ENCODE measurements at regions not wholly inside any gene's neighbourhood (a gene's known extent, or its start where the extent isn't known, plus 50 kb on each side); places are given as distances from the start of the nearest gene placed in this dataset.

- DNase-seq (ENCODE audit: low spot score): no peak
Measured at GRCh38 chr2:82320296-82320695, 2015.7 kb upstream of the LRRTM1 start.

DNA sequence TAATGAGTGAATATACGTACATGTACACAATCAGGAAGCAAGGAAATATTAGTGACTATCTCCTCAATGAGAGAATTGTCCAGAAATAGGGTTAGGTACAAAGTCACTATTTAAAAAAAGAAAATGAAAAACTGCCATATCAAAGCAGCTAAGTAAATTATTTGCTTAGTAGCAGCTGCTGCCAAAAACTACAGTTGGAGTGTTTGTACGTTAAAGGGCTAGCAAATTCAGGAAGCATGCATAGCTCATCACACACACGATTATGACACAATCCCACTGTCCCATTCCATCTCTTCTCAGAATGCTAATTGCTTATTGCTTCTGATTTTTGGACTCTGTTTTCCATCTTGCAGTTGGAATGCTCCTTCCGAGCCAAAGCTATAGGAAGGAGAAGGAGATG, 2012.5 kb upstream of the LRRTM1 start:
- no peak for DNase-seq (ENCODE audit: low spot score)

GRCh38 chr2:82316586-82316985, 2012.0 kb upstream of the LRRTM1 start:
- no peak for DNase-seq (ENCODE audit: low spot score)

DNA sequence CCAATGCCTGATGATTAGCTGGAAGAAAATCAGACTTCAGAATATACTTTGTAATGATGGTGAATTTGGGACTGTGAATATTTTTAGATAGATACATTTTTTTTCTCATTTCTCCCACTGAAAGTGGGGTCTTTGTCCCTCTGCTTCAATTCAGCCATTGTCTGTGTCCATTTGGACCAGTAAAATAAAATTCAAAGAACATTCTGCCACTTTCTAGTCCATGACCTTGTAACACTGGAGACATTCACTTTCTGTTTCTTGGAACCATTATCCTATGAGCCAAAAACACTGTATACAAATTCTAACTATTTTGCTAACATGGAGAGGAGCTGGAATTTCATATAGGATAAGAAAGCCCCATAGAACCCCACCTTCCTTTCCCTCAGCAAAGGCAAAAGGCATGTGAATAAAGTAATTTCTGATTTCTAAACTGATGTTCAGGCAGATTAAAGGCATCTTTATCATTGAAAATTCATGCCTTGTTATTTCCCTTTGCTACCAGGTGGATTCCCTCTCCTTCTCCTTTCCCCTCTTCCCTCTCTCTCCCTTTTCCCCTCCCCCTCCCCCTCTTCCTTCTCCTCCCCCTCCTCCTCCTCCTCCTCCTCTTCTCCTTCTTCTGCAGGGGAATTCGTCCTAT, 2010.4 kb upstream of the LRRTM1 start:
- no peak for DNase-seq (ENCODE audit: low spot score)

DNA sequence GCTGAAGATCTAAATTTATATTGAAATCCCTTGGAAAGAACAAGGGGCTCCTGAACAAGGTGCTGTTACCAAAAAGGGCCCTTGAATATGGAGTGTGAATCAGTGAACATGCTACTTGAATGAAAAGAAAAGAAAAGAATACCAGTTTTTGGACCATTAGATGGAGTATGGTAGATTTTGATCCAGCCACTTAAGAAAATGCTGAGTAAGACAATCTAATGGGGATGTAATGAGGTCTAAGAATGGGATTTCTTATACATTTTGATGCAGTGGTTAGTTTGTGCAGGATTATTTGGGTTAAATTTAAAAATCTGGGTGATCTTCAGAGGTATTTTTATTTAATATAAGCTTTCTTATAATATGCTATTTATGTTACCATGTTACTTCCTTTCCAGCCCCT, 2003.0 kb upstream of the LRRTM1 start:
- no peak for DNase-seq (ENCODE audit: low spot score)

DNA sequence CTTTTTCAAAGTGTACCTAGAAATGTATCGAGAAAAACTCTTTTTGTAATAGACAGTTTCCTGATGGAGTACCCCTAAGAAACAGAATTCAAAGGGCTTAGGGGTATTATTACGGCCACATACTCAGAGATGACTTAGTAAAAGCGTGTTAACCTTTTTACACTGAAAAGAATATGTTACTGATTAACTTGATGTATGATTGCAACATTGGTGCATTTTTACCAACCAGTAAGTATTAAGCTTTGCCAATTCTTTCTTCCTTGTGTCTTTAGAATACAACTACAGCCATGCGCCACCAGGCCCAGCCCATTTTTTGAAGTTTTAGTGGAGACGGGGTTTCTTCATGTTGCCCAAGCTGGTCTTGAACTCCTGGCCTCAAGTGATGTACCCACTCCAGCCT, 1997.0 kb upstream of the LRRTM1 start:
- DNase-seq (ENCODE audit: low spot score): no peak

GRCh38 chr2:82289446-82289845, 1984.9 kb upstream of the LRRTM1 start:
- DNase-seq (ENCODE audit: low spot score): no peak

DNA sequence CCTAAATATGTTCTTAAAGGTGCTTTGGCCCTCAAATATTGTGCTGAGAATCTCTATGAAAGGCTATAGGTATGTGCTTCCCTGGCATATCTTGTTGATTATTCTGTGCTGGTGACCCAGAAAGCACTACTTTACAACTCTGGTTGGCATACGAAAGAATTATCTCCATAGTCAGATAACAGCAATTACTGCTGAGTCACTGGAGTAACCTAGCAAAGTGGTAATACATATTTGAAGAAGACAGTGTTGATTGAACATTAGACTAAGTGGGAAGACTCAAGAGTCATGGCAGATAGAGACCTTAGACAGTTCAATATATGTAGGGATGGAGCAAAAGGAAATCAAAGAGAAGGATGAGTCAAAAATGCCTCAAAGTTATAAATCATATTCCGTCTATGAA, 1978.5 kb upstream of the LRRTM1 start:
- no peak for DNase-seq (ENCODE audit: low spot score)

DNA sequence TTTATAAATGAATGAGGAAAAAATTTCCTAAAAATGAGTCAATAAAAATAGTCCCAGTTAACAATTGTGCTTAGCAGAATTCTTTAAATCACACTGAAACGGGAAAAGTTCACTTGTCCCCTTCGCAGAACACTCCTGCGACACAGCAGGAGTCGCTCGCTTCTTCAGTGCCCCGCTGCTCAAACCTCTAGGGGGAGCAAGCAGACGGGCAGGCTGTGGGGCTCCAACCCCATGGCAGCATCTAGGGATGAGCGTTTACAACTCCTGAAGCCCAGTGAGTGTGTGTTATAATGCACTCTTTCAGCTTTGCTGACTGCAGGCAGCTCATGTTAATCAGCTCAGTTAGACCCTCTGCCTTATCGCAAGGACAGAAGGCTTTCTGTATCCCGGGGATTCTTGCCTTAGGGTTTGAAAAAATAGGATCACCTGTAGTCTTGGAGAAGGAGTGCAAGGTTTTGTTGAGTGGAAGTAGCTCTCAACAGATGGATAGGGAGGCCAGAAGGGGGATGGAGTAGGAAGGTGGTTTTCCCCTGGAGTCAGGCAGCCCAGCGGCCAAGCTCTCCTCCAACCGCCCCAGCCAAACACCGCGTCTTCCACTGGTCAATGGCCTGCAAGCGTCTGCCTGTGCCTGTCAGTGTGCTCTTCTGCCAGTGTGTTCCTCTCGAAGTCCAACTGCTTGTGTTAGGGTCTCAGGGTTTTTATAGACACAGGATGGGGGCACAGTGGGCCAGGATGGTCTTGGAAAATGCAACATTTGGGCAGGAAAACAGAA, 1977.7 kb upstream of the LRRTM1 start:
- DNase-seq (ENCODE audit: low spot score): no peak

- no peak for DNase-seq (ENCODE audit: low spot score)
Measured at GRCh38 chr2:82279367-82279766, 1974.8 kb upstream of the LRRTM1 start.

GRCh38 chr2:82278416-82278815, 1973.9 kb upstream of the LRRTM1 start:
- no peak for DNase-seq (ENCODE audit: low spot score)

- DNase-seq (ENCODE audit: low spot score): no peak
Measured at GRCh38 chr2:82275599-82275998, 1971.0 kb upstream of the LRRTM1 start.

- DNase-seq (ENCODE audit: low spot score): no peak
Measured at GRCh38 chr2:82268446-82268845, 1963.9 kb upstream of the LRRTM1 start.

GRCh38 chr2:82260521-82260920, 1956.0 kb upstream of the LRRTM1 start:
- DNase-seq (ENCODE audit: low spot score): no peak

DNA sequence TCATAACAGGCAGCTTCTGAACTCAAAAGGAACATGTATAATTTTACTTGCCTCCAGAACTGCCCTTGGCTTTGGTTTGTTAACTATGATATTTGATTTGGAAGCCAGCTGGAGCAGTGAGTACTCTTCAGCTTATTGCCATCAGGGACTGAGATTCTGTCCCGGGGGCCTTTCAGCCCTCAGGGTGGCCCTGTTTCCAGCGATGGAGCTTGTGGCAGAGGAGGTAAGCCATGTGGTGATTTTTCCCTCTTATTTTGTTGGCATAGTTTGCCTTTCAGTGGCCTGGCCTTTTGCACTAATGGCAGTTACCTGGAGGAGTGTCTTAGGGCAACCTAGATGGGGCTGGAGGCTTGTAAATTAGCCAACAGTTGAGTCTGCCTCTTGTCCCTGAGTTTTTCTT, 1955.0 kb upstream of the LRRTM1 start:
- DNase-seq (ENCODE audit: low spot score): no peak

DNA sequence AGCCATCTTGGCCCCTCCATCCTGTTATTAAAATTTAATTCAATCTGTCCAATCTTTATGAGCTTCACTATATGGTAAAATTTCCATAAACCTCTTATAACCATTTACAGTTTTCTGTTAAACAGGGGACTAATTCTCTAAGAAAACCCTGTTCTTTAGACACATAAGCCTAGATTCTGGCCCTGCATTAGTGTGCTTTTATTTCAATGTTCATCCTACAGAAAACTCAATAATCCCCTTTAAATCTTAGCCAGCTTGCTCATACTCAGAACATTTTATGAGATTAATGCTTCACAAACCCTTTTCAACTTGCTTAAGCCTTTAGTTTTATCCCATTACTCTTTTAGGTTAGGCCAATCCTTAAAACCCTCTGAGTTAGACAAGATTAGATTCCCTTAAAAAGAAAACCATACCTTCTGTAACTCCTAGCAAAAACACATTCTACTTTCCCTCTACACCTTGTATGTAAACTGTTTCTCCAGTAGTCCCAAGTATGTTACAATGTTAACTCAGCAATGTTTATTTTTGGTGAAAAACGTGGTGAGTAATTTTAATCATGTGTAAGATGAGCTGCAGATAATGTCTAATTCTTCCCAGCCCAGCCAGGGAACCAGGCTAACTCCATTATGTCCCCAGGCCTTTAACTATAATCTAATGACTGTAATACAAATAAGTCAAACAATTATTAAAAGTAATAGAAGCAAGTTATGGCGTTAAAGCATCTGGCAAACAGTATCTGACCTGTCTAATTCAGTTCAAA, 1953.4 kb upstream of the LRRTM1 start:
- no peak for DNase-seq (ENCODE audit: low spot score)

DNA sequence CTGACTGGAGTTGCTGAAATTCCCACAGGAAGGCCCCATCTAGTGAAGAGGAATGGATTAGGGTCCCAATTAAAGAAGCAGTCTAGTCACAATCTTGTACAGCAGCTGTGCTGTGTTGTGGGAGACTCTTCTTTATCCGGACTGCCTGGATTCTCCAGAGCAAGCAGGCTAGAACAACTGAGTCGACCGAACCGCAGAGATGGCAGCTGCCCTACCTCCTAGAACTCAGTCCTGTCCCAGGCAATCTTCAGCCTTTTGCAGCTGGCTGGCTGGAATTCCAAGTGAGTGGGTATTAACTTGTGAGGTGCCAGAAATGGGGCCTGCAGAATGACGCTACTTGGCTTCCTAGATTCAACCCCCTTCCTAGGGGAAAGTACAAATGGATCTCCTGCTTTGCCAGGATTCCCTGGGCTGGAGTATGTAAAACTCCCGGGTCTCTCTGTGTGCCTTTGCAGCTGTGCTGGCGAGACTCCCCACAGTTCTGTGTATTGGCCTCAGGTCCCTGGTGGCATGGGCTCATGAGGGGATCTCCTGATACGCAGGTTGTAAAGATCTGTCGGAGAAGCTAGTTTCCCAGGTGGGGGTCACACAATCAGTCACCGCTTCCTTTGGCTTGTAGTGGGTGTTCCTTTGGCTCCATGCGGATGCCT, 1952.6 kb upstream of the LRRTM1 start:
- DNase-seq (ENCODE audit: low spot score): no peak

DNA sequence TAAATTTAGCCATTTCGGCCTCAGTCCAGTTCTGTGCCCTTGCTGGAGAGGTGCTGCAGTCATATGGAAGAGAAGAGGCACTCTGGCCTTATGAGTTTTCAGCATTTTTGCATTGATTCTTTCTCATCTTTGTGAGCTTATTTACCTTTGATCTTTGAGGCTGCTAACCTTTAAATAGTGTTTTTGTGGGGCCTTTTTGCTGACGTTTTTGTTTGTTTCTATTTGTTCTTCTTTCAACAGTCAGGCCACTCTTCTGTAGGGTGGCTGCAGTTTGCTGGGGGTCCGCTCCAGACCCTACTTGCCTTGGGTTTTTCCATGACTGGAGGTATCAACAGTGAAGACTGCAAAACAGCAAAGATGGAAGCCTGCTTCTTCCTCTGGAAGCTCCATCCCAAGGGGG, 1951.7 kb upstream of the LRRTM1 start:
- DNase-seq (ENCODE audit: low spot score): no peak

DNA sequence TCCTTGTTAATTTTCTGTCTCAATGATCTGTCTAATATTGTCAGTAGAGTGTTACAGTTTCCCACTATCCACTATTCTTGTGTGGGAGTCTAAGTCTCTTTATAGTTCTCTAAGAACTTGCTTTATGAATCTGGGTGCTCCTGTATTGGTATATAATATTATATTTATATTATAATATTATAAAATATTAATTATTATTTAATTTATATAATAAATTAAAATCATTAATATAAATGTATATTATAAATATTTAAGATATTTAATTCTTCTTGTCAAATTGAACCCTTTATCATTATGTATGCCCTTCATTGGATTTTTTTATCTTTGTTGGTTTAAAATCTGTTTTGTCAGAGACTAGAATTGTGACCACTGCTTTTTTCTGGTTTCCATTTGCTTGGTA, 1950.2 kb upstream of the LRRTM1 start:
- DNase-seq (ENCODE audit: low spot score): no peak

GRCh38 chr2:82246220-82246775, 1941.7 kb upstream of the LRRTM1 start:
- no peak for DNase-seq (ENCODE audit: low spot score)

GRCh38 chr2:82239176-82239575, 1934.6 kb upstream of the LRRTM1 start:
- DNase-seq (ENCODE audit: low spot score): no peak

DNA sequence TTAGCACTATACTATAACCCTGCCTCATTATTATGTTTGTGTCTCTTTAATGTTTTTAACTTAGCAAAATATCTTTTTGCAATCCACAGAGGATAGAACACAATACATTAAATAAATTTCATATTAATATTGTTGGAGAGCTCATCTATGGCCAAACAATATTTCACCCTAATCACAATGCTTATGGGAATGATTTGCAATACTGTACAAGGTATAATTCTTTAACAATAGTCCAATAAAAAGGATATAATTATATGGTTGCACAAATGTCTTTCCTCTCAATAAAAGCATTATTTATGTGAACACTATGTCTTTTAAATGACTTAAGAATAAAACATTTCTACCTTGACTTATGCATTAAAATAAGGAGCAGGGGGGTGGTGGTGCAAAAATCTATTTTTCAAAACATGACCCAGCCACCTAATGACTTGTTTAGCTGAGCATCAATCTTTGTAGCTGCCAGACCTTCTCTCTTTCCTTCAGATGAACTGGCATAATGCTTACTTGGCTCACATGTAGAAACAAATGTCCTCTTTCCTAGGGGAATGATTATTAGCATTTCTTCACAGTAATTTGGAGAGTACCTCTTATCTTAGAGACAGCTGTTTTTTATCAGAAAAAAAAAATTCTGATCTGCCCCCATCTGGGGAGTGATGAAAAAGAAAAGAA, 1933.6 kb upstream of the LRRTM1 start:
- no peak for DNase-seq (ENCODE audit: low spot score)

All from AG08396 (cell line).